WTC11 (cell line): ENCODE measurements at regions not wholly inside any gene's neighbourhood (a gene's known extent, or its start where the extent isn't known, plus 50 kb on each side); places are given as distances from the start of the nearest gene placed in this dataset.

ENCODE experiments used
- ATAC-seq: fragments of 200-7000 bp; cut with Tn5 transposase; 2 replicates; pipeline ENCODE4 v1.10.0; 2021; ENCODE audit warnings: mild to moderate bottlenecking, moderate library complexity
- CTCF ChIA-PET: fragments of 300-600 bp; sonication (Branson Sonifier 250); formaldehyde crosslinking; loops from one replicate; lab custom pipeline; 2021; ENCODE audit warnings: antibody characterized with exemption; lab: Charles Lee
- POLR2A ChIA-PET: fragments of 350-600 bp; sonication (Branson Sonifier 250); formaldehyde crosslinking; loops from one replicate; lab custom pipeline; 2021; ENCODE audit warnings: antibody characterized with exemption; lab: Charles Lee
- DNase-seq: peaks from one replicate; pipeline ENCODE4 v3.0.0; 2021; ENCODE audit warnings: low spot score
- H3K27ac Mint-ChIP-seq: 2 replicates; pipeline ENCODE4 v1.8.0; 2021; ENCODE audit warnings: mixed read lengths
- H3K27me3 Mint-ChIP-seq: 2 replicates; pipeline ENCODE4 v1.8.0; 2021; ENCODE audit warnings: low read depth, mild to moderate bottlenecking, moderate library complexity, mixed read lengths
- H3K36me3 Mint-ChIP-seq: 2 replicates; pipeline ENCODE4 v1.8.0; 2021; ENCODE audit warnings: mixed read lengths
- H3K4me1 Mint-ChIP-seq: 2 replicates; pipeline ENCODE4 v1.8.0; 2022; ENCODE audit warnings: mixed read lengths
- H3K4me3 Mint-ChIP-seq: 2 replicates; pipeline ENCODE4 v1.8.0; 2021; ENCODE audit warnings: mild to moderate bottlenecking, moderate library complexity, mixed read lengths
- H3K9me3 Mint-ChIP-seq: 2 replicates; pipeline ENCODE4 v1.8.0; 2021; ENCODE audit warnings: mixed read lengths
- ATF3 ChIP-seq: sonication (generic); formaldehyde crosslinking; conservative IDR thresholded peaks from 2 replicates; pipeline ENCODE4 v1.8.1; 2022; ENCODE audit warnings: mild to moderate bottlenecking, missing genetic modification reagents
- CREB1 ChIP-seq: sonication (generic); formaldehyde crosslinking; IDR thresholded peaks from 2 replicates; pipeline ENCODE4 v1.8.0; 2023; ENCODE audit warnings: mild to moderate bottlenecking, missing genetic modification reagents
- CREM ChIP-seq: sonication (generic); formaldehyde crosslinking; IDR thresholded peaks from 2 replicates; pipeline ENCODE4 v1.8.1; 2022; ENCODE audit warnings: mild to moderate bottlenecking, missing genetic modification reagents, moderate library complexity
- E2F1 ChIP-seq: sonication (generic); formaldehyde crosslinking; IDR thresholded peaks from 2 replicates; pipeline ENCODE4 v1.8.0; 2022; ENCODE audit warnings: mild to moderate bottlenecking, missing genetic modification reagents
- ESRRA ChIP-seq: sonication (generic); formaldehyde crosslinking; IDR thresholded peaks from 2 replicates; pipeline ENCODE4 v1.8.1; 2022; ENCODE audit warnings: mild to moderate bottlenecking, missing genetic modification reagents, borderline replicate concordance
- GABPB1 ChIP-seq: sonication (generic); formaldehyde crosslinking; IDR thresholded peaks from 2 replicates; pipeline ENCODE4 v1.8.1; 2023; ENCODE audit warnings: mild to moderate bottlenecking, missing genetic modification reagents
- JAZF1 ChIP-seq: fragments of 250-450 bp; sonication (Bioruptor Pico); IDR thresholded peaks from 2 replicates; pipeline ENCODE4 v1.9.0; 2021; ENCODE audit warnings: moderate library complexity, mild to moderate bottlenecking, inconsistent platforms
- MXD4 ChIP-seq: fragments of 250-450 bp; sonication (Bioruptor Pico); IDR thresholded peaks from 2 replicates; pipeline ENCODE4 v1.8.0; 2021; ENCODE audit warnings: mild to moderate bottlenecking, moderate library complexity, borderline replicate concordance
- NFATC4 ChIP-seq: fragments of 250-450 bp; sonication (Bioruptor Pico); IDR thresholded peaks from 2 replicates; pipeline ENCODE4 v1.9.0; 2021; ENCODE audit warnings: mild to moderate bottlenecking
- OVOL2 ChIP-seq: fragments of 250-450 bp; sonication (Bioruptor Pico); IDR thresholded peaks from 2 replicates; pipeline ENCODE4 v1.9.0; 2021; ENCODE audit warnings: mild to moderate bottlenecking, borderline replicate concordance
- PRRX2 ChIP-seq: fragments of 250-450 bp; sonication (Bioruptor Pico); IDR thresholded peaks from 2 replicates; pipeline ENCODE4 v1.8.0; 2021; ENCODE audit warnings: mild to moderate bottlenecking
- TEAD1 ChIP-seq: sonication (generic); formaldehyde crosslinking; IDR thresholded peaks from 2 replicates; pipeline ENCODE4 v1.8.0; 2022; ENCODE audit warnings: mild to moderate bottlenecking, missing genetic modification reagents
- USF2 ChIP-seq: sonication (generic); formaldehyde crosslinking; IDR thresholded peaks from 2 replicates; pipeline ENCODE4 v1.8.1; 2023; ENCODE audit warnings: mild to moderate bottlenecking, missing genetic modification reagents, moderate library complexity
- ZNF281 ChIP-seq: sonication (generic); formaldehyde crosslinking; IDR thresholded peaks from 2 replicates; pipeline ENCODE4 v1.8.0; 2023; ENCODE audit warnings: mild to moderate bottlenecking, missing genetic modification reagents
- ZNF396 ChIP-seq: fragments of 250-450 bp; sonication (Bioruptor Pico); IDR thresholded peaks from 2 replicates; pipeline ENCODE4 v1.8.0; 2021; ENCODE audit warnings: mild to moderate bottlenecking, moderate library complexity, borderline replicate concordance
- ZNF425 ChIP-seq: fragments of 250-450 bp; sonication (Bioruptor Pico); conservative IDR thresholded peaks from 2 replicates; pipeline ENCODE4 v1.9.0; 2021; ENCODE audit warnings: mild to moderate bottlenecking
- ZNF671 ChIP-seq: fragments of 250-450 bp; sonication (Bioruptor Pico); IDR thresholded peaks from 2 replicates; pipeline ENCODE4 v1.8.0; 2021; ENCODE audit warnings: mild to moderate bottlenecking
- TF ChIP-seq, protein P1 (sequence below): fragments of 250-450 bp; sonication (Bioruptor Pico); IDR thresholded peaks from 2 replicates; pipeline ENCODE4 v2.1.2; 2022; ENCODE audit warnings: mild to moderate bottlenecking, moderate library complexity
- TF ChIP-seq, protein P2 (sequence below): sonication (generic); formaldehyde crosslinking; IDR thresholded peaks from 2 replicates; pipeline ENCODE4 v1.8.0; 2022; ENCODE audit warnings: mild to moderate bottlenecking, missing genetic modification reagents
- TF ChIP-seq, protein P3 (sequence below): sonication (generic); formaldehyde crosslinking; IDR thresholded peaks from 2 replicates; pipeline ENCODE4 v1.8.0; 2023; ENCODE audit warnings: missing genetic modification reagents, mild to moderate bottlenecking, borderline replicate concordance

DNA sequence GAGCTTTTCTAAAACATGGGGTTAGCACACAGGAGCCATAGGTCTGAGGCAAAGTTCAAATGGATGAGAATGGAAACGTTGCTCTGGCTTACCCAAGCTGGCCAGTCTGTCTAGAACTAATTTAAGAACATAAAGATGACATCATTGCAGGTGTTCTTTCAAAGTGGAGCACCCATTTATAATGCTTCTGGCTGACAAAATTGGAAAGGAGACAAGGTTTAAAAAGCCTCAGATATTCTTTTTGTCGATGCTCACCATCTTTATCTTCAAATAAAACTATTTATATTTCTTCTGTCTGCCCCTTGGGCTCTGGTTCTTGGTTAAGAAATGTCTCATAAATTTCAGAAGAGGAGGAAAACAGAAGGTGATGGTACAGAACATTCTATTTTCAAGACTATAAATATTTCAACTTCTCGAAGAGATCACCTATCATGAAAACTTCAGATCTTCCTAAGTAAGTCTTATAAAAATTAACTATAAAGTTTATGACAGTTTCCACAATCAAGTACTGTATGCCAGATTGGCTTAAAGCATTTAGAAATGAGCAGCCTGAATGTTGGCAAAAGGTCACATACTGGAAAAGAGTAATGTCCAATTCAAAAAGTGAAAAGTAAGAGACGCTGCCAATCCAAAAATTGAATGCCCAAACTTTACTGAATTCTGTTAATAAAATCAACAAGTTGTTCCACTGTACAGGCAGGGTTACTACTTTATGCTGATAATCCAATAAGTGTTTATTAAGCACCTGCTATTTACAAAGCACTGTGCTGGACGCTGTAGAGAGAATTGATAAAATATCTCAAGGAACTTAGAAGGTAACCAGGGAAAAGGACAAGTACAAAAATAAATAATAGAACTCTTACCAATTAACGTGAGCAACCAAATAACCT is 92.0 kb downstream of the ETS2 start:
- peaks cover 18% of the 10 kb centered on the region for H3K9me3 Mint-ChIP-seq
- no peak overlapping the region for H3K27ac Mint-ChIP-seq
- POLR2A ChIA-PET = no interaction called here
- DNase-seq = no peak
- CTCF ChIA-PET = no interaction called here
- H3K27me3 Mint-ChIP-seq = no peaks in the 10 kb centered on the region; the same call in 1 of the 2 replicates
- no peaks in the 10 kb centered on the region for H3K36me3 Mint-ChIP-seq
- no peaks in the 10 kb centered on the region for H3K4me1 Mint-ChIP-seq
- no peak for TF ChIP-seq ZNF671
- no peak for TF ChIP-seq ATF3 (CRISPR knock-in tag)
- TF ChIP-seq TEAD1 (CRISPR knock-in tag) = no peak
- TF ChIP-seq, protein P1, sequence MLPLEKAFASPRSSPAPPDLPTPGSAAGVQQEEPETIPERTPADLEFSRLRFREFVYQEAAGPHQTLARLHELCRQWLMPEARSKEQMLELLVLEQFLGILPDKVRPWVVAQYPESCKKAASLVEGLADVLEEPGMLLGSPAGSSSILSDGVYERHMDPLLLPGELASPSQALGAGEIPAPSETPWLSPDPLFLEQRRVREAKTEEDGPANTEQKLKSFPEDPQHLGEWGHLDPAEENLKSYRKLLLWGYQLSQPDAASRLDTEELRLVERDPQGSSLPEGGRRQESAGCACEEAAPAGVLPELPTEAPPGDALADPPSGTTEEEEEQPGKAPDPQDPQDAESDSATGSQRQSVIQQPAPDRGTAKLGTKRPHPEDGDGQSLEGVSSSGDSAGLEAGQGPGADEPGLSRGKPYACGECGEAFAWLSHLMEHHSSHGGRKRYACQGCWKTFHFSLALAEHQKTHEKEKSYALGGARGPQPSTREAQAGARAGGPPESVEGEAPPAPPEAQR = no peak
- no peak for TF ChIP-seq ESRRA (CRISPR knock-in tag)
- no peak for TF ChIP-seq MXD4
- TF ChIP-seq ZNF396 (CRISPR knock-in tag) = no peak
- no peak for TF ChIP-seq NFATC4 (CRISPR knock-in tag)
- no peak for ATAC-seq
- no peak overlapping the region for H3K4me3 Mint-ChIP-seq

- POLR2A ChIA-PET = no interaction called here
- Mint-ChIP-seq H3K27ac (no peak overlapping the region), H3K4me3 (no peak overlapping the region), H3K4me1 (no peaks in the 10 kb centered on the region), H3K36me3 (no peaks in the 10 kb centered on the region), H3K9me3 (peaks cover 17% of the 10 kb centered on the region), H3K27me3 (no peaks in the 10 kb centered on the region; the same call in 1 of the 2 replicates)
- CTCF ChIA-PET = no interaction called here
- no peak for DNase-seq
- no peak for ATAC-seq
- TF ChIP-seq ZNF281 (CRISPR knock-in tag) = no peak
- TF ChIP-seq, protein P2, sequence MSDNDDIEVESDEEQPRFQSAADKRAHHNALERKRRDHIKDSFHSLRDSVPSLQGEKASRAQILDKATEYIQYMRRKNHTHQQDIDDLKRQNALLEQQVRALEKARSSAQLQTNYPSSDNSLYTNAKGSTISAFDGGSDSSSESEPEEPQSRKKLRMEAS (CRISPR knock-in tag) = no peak
- no peak for TF ChIP-seq E2F1 (CRISPR knock-in tag)
- no peak for TF ChIP-seq GABPB1 (CRISPR knock-in tag)
- no peak for TF ChIP-seq USF2 (CRISPR knock-in tag)
- TF ChIP-seq JAZF1 = no peak
- no peak for TF ChIP-seq CREM (CRISPR knock-in tag)
- TF ChIP-seq, protein P3, sequence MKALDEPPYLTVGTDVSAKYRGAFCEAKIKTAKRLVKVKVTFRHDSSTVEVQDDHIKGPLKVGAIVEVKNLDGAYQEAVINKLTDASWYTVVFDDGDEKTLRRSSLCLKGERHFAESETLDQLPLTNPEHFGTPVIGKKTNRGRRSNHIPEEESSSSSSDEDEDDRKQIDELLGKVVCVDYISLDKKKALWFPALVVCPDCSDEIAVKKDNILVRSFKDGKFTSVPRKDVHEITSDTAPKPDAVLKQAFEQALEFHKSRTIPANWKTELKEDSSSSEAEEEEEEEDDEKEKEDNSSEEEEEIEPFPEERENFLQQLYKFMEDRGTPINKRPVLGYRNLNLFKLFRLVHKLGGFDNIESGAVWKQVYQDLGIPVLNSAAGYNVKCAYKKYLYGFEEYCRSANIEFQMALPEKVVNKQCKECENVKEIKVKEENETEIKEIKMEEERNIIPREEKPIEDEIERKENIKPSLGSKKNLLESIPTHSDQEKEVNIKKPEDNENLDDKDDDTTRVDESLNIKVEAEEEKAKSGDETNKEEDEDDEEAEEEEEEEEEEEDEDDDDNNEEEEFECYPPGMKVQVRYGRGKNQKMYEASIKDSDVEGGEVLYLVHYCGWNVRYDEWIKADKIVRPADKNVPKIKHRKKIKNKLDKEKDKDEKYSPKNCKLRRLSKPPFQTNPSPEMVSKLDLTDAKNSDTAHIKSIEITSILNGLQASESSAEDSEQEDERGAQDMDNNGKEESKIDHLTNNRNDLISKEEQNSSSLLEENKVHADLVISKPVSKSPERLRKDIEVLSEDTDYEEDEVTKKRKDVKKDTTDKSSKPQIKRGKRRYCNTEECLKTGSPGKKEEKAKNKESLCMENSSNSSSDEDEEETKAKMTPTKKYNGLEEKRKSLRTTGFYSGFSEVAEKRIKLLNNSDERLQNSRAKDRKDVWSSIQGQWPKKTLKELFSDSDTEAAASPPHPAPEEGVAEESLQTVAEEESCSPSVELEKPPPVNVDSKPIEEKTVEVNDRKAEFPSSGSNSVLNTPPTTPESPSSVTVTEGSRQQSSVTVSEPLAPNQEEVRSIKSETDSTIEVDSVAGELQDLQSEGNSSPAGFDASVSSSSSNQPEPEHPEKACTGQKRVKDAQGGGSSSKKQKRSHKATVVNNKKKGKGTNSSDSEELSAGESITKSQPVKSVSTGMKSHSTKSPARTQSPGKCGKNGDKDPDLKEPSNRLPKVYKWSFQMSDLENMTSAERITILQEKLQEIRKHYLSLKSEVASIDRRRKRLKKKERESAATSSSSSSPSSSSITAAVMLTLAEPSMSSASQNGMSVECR (CRISPR knock-in tag) = no peak
- no peak for TF ChIP-seq OVOL2 (CRISPR knock-in tag)
- no peak for TF ChIP-seq PRRX2 (CRISPR knock-in tag)
- TF ChIP-seq ZNF425 (CRISPR knock-in tag) = no peak
- TF ChIP-seq CREB1 (CRISPR knock-in tag) = no peak
Measured at GRCh38 chr21:38894899-38895298, 89.2 kb downstream of the ETS2 start.
